Epithelial cell of proximal tubule (primary cell): ENCODE measurements at regions not wholly inside any gene's neighbourhood (a gene's known extent, or its start where the extent isn't known, plus 50 kb on each side); places are given as distances from the start of the nearest gene placed in this dataset.

Source experiments
- DNase-seq: peaks from one replicate; pipeline ENCODE4 v3.0.0-alpha.2; 2011; ENCODE audit warnings: low read depth
- H3K4me3 ChIP-seq: 2 replicates; pipeline ENCODE4 v1.5.1; 2011; ENCODE audit warnings: low read depth, mild to moderate bottlenecking, low read length
- CTCF ChIP-seq: conservative IDR thresholded peaks from 2 replicates; pipeline ENCODE4 v1.5.1; 2012; ENCODE audit warnings: low read depth, mild to moderate bottlenecking, low read length

GRCh38 chr16:86739808-86740207 is 161.5 kb downstream of the FOXL1 start:
- TF ChIP-seq CTCF: no peak
- no peak overlapping the region for H3K4me3 ChIP-seq
- no peak for DNase-seq

- DNase-seq: no peak
- H3K4me3 ChIP-seq: no peak overlapping the region
- TF ChIP-seq CTCF: no peak
These were observed 161.9 kb downstream of the FOXL1 start for GRCh38 chr16:86740298-86740697.

GRCh38 chr16:86740906-86741799 is 162.8 kb downstream of the FOXL1 start:
- no peak for TF ChIP-seq CTCF
- peak overlapping the region; percentile 55 for H3K4me3 ChIP-seq

GRCh38 chr16:86747761-86748160 is 169.4 kb downstream of the FOXL1 start:
- no peak overlapping the region for H3K4me3 ChIP-seq
- no peak for TF ChIP-seq CTCF
- no peak for DNase-seq

More at GRCh38 chr16:86740906-86741799, 162.8 kb downstream of the FOXL1 start:
- no peak for DNase-seq

GRCh38 chr16:86748652-86749051 is 170.3 kb downstream of the FOXL1 start:
- TF ChIP-seq CTCF: no peak
- DNase-seq: no peak
- no peak overlapping the region for H3K4me3 ChIP-seq

- no peak overlapping the region for H3K4me3 ChIP-seq
- no peak for TF ChIP-seq CTCF
- no peak for DNase-seq
These were observed 173.0 kb downstream of the FOXL1 start for GRCh38 chr16:86751076-86752030.
